ENCODE measurements at regions not wholly inside any gene's neighbourhood (a gene's known extent, or its start where the extent isn't known, plus 50 kb on each side); places are given as distances from the start of the nearest gene placed in this dataset.

DNA sequence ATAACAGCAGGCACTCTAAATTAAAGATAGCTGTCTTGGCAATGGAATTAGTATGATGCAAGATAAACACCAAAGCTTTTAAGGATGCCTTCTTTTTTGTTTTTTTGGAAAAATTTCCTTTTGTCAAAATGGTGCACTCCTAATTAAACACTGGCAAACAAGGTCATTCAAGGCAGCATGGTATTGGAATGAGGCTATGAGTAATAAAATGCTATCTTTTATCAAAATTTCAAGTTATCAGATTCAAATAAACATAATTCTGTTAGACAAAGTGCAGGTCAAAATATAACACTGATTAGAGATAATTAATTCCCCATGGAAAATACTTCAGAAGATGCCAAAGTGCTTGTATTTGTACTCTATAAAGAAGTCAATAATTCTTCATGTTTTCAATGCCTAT is 514.1 kb downstream of the TENT5A start:
- DNase-seq (ENCODE audit: low spot score) = no peak

DNA sequence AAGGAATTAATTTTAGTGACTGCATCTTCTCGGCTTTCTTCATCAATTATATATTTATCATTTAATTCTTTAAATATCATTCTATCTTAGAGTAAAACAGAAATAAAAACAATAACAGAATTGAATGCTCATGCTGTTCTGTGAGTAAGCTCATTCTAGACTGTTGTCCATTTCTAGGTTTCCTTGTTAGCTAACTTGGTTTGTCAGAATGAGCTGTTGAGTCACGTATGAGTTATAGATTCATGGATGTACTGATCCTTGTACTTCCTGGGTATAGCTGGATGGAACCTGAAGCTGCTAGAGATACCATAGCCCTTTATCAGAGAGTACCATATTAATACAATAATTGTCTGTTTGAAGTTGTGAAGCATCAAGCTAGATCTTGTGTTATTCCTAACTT is 515.3 kb downstream of the TENT5A start:
- no peak for DNase-seq (ENCODE audit: low spot score)

DNA sequence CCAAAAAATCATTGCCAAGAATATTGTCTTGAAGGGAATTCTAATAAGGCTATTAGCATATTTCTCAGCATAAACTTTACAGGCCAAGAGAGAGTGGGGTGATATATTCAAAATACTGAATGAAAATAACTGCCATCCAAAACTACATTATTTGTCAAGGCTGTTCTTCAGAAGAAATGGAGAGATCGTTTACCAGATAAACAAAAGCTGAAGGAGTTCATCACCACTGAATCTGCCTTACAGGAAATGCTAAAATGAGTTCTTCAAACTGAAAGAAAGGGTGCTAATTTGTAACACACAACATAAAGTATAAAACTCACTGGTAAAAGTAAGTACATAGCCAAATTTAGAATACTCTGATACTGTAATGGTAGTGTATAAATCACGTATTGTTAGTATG is 517.0 kb downstream of the TENT5A start:
- no peak for DNase-seq (ENCODE audit: low spot score)

DNA sequence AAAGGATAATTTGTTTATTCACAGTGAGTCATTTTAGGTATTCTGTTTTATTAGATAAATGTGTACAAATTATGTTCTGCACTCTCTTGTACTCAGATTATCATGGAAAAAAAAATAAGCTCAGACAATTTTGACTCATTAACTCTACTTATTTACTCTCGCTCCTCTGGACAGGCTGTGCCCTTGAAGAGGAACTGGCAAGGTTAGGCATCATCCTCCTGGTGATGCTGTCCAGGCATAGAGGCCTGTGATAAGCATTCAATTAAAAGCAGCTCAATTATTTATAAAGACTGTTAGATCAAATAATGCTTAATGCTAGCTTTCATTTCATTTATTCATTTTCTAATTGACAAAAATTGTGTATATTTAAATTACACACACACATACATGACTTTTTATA is 518.5 kb downstream of the TENT5A start:
- no peak for DNase-seq (ENCODE audit: low spot score)

DNA sequence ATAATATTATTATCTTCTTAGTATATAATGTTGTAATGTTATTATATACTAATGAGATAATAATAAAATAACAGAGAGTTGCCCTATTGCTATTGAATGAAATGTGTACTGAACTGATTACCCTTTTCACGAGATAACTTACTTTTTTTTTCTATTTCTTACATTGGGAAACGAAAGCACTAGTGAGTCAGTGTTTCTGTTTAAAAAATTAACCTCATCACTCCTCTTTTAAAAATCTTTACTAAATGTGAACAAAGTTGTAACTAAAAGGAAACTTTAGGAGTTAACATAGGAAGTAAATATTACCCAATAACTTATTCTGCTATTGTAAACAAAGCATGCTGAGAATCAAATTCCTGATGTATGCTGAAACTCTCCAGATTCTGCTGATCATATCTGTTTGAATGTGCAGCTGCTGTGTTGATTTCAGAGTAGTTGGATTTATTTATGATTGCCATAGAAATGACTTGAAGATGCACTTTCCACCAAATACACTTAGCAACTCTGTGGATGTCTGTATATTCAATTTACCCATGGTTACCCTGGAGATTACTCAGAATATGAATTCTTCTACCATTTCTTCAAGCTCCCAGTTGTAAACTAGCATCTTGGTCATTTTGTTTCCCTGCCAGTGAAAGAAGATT is 523.4 kb downstream of the TENT5A start:
- no peak for DNase-seq (ENCODE audit: low spot score)

DNA sequence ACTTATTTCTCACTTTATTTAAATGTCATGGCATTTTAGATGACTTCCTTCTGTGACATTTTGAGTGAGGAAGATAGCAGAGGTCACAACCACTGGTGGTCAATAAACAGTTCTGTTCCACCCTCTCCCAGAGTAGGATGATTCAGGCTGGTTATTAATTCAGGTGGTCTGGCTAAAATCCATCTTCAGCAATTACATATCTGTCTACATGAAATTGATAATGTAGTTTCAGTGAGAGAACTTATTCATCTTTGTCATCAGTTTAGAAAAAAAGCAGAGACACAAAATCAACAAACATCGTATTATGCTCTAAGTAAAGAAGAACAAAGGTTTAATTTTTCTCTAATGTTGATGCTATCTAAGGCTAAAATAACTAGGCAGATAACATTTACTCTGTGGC is 525.5 kb downstream of the TENT5A start:
- peak; percentile 29 for DNase-seq (ENCODE audit: low spot score)

DNA sequence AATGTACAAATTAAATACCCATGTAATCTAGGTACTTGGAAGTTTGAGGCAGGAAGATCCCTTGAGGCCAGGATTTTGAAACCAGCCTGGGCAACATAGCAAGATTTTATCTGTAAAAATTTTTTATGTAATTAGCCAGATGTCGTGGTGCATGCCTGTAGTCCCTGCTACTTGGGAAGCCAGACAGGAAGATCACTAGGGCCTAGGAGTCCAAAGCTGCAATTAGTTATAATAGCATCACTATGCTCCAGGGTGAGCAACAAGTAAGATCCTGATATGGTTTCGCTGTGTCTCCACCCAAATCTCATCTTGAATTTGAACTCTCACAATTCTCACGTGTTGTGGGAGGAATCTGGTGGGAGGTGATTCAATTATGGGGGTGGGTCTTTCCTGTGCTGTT is 535.8 kb downstream of the TENT5A start:
- no peak for DNase-seq (ENCODE audit: low spot score)

DNA sequence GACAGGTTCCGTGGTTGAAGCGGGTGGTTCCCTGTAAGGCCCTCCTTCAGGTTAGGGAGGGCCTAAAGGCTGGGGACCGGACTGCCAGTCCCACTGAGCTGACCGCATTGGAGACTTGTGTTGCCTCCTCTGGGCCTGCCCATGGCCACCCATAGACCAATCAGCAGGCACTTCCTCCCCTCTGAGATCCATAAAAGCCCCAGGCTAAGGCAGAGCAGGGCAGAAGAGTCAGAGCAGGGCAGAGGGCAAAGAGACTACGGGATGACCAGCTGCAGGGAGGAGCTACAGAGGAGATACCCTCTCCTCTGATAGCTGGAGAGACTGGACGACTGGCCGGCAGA is 537.4 kb downstream of the TENT5A start:
- DNase-seq (ENCODE audit: low spot score) = no peak

DNA sequence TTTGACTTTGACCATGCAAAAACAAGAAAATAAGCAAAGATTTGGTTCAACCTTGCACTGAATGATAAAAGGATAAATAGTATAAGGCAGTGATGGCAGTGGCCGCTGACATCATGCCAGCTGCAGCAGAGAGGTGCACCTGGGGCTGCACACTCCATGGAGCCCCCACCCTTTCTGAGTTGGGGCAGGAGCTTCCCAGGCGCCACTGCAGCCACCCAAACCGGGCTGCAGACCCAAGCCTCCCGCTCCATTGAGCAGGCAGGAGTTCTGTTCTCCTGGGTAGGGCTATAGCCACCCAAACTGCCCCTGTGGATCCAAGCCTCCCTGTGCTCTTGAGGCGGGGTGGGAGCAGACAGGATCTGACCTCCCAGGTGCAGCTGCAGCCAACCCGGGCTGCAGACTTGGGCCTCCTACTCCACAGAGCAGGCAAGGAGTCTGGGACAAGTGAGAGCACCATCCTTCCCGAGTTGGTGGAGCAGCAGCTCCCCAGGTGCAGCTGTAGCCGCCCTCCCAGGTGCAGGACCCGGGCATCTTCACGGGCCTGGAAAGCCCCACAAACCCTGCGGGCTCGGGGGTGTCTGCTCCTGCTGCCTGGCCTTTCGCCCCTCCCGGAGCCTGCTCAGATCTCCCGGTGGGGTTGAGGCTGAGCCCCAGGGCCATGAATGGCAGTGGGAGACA is 537.9 kb downstream of the TENT5A start:
- no peak for DNase-seq (ENCODE audit: low spot score)

DNA sequence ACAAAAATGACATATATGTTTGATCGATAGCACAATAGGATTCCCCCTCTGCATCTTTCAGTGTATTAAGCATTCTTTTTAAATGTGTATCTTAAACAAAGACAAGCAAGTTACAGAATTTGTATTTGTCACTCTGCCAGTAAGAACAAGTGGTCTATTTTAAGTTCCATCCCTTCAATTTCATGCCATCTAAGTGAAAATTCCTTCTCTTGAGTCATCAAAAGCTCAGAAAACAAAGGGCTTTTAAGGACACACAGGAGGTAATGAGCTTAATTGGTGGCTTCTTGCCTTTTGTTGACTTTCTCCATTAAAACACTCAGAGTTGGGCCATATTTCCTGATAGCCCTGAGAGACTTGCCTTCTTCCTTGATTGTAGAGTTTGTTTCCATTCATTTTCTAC is 547.8 kb downstream of the TENT5A start:
- DNase-seq (ENCODE audit: low spot score) = peak; percentile 53

DNA sequence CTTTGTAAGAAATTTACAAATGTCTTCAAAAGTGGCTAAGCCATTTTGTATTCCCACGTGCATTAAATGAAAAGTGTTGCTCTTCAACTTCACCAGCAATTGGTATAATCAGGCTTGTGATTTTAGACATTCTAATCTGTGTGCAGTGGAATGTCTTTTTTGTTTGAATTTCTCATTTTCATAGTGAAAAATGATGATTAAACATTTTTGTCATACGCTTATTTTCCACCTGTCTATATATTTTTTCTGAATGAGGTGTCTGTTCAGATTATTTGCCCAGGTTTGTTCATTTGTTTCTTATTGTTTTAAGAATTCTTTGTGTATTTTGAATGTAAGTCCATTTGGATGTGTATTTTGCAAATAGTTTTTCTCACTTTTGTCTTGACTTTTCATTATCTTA is 558.1 kb downstream of the TENT5A start:
- no peak for DNase-seq (ENCODE audit: low spot score)

DNA sequence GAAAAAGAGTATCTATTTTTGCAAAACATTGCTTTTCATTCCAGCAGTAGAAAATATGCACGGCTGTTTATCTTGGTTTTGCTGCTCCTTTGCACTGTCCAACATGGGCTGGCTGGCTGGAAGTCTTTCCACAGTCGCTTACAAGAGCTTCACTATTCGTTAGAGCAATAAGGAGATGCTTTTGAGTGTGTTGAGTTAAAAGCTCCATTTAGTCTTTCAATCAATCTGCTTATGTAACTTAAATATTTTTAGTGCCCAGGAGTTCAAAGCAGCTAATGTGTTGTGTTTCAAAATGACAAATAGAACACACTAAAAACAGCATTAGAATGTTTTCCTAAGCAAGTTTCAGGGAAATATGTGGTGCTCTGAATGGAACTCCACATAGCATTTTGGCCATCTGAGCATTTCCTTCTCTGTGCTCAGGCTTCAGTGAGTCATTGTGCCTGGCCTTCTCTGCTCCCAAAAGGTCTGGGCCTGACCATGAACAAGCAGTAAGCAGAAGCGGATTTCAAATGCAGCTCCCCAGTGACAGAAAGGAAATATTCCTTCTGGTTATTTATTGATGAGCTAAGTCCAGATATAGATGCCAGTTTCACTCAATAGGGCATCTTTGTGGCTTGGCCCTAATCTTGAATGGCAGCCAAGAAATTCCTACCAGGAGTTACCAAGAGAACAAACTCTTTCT is 580.3 kb downstream of the TENT5A start:
- peak; percentile 2 for DNase-seq (ENCODE audit: low spot score)

DNA sequence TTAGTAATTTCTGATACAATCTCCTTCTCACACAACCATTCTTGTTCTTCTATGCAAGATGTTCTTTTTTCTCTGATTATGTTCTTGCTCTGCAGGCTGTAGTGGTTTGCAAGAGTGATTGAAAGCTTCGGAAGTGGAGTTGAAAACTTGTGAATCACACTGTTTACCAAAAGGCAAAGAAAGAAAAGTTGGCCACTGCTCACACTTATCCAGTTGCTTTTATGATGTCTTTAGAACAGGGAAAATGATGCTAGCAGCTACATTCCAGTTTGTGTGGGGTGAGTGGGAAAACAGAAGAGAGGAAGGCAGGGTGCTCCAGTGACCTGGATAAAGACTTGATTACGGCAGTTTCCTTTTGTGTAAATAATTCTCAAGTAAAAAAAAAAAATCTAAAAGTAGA is 583.3 kb downstream of the TENT5A start:
- DNase-seq (ENCODE audit: low spot score) = no peak

DNA sequence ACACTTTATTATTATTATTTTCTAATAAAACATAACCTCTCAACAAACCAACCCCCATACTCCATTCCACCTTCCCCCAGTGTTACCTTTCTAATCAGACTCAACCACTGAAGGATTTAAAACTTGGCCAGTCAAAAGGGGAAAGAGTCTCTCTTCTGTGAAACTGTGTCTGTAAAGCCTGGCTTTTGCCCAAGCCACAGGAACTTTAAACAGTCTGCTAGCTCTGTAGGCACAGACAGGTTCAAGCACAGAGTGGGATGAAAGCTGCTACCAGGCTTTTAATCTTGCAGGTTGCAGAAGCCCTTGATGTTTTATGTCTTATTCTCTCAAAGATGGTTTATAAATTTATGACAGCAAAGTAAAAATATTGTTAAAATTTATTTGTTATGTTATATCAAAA is 585.7 kb downstream of the TENT5A start:
- DNase-seq (ENCODE audit: low spot score) = no peak

DNA sequence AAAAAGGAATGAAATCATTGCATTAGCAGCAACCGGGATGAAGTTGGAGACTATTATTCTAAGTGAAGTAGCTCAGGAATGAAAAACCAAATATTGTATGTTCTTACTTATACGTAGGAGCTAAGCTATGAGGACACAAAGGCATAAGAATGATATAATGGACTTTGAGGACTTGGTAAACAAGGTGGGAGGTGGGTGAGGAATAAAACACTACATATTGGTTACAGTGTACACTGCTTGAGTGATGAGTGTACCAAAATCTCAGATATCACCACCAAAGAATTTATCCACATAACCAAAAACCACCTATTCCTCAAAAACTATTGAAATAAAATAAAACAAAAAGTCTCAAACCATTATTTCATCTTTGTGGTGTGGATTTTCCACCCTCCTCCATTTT is 593.5 kb downstream of the TENT5A start:
- no peak for DNase-seq (ENCODE audit: low spot score)

DNA sequence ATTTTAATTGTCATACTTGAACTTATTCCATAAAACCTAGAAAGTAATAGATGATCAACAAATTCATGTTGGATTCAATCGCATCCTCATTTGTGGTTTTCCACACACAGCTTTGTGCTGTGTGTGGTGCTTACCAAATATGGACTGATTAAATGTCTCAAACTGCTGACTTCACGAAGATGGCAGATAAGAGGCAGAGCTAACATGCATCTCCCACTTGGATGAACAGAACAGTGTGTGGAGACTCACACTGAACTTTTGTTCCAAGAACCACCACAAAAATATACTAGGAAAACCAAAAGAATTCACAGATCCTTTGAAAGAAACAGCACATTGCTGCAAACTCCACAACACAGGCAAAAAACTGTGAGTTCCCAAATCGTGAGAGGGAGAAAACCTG is 603.7 kb downstream of the TENT5A start:
- no peak for DNase-seq (ENCODE audit: low spot score)

DNA sequence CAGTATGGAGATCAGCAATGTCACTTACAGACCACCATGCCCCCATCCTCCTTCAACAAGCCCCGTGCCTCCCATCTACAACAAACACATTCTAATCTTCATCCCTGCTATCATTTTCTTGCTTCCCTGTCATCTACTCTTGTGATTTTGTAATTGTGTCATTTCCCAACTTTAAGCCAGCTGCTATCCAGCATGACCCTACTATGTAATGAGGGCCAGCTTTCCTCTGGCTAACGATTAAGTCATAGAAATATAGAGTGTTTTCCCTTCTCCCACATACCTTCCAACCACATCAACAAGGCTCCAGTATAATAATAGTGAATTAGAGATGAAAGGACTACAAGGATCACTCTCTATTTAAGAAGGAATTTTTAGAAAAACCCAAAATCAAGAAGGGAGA is 607.0 kb downstream of the TENT5A start:
- no peak for DNase-seq (ENCODE audit: low spot score)

DNA sequence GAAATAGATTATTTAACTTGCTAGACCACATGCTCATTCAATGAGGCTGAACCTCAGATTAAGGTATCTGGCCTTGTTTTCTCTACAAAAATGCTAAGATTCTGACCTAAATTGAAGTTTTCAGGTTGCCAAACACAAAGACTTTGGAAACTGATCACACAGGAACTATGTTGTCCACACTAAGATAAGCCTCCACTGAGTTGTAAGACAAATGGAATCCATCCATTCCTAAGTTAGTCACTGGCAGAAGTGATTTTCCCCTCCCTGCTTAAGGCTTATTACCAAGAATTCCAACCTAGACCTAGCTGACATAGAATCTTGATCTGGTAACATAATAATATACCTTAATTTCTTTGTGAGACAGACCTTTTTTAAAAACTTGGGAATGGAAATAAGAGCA is 608.1 kb downstream of the TENT5A start:
- no peak for DNase-seq (ENCODE audit: low spot score)

DNA sequence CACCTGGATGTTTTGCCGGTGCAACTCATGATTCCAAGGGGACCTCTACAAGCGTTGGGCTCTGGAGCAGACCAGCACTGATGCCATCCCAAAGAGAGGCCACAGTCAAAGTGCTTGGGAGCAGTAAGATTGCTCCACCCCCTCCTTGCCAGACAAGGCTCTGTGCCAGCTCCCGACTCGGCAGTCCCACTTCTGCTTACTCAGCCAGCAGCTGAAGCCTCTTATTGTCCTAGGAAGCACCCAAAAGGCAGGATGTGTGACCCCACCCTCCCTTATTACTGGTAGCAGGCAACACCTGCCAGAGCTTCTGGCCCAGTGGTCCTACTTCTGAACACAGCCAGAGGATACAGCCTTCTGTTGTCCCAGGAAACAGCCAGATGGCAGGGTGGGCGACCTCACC is 614.2 kb downstream of the TENT5A start:
- DNase-seq (ENCODE audit: low spot score) = no peak

DNA sequence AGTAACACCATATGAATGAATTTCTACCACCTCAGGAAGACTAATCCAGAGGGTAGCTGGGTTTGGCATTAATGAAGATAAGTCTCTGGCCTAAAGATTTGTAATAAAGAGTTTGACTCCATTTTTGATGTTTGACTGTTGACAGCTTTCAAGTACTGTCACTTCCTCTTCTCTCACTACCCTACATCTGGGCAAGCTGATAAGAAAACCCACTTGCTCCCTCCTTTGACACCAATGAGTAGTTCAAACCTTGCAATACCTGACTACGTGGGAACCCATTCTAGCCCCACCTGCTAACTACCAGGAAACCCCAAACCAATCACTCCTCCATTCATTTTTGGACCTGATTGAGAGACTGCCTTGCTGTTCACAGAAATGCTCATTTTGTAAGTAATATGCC is 621.5 kb downstream of the TENT5A start:
- no peak for DNase-seq (ENCODE audit: low spot score)

DNA sequence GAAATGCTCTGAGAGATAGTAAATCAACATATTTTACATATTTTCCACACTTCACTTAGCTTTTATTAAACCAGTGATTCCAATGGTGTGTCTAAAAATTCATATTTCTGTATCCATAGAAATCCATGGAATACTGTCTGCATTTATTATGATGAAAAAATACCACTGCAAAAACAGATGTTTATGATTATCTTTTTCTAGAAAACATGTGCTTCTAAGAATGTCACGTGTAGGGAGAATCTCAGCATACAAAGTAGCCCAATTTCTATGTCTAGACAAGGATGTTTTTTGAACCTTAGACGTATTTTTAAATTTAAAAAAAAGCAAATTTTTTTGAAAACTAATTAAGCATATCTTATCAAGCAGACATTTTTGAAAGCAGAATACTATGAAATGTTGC is 622.4 kb downstream of the TENT5A start:
- no peak for DNase-seq (ENCODE audit: low spot score)

DNA sequence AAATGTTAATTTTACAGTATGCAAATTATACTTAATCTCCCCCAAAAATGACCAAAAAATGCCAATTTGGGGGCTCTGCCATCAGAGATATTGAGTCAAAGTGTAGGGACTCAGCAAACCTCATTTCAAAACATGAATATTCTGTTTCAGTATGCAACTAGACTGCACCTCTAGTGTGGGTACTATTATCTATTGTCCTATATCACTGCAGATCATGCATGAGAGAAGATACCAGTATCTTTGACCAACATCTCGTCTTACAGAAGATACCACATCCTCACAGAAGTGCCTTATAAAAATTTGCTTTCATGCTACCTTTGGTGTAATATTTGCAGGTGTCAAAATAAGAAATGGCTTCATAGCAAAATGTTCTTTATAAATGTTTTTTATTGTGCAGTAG is 623.8 kb downstream of the TENT5A start:
- no peak for DNase-seq (ENCODE audit: low spot score)

DNA sequence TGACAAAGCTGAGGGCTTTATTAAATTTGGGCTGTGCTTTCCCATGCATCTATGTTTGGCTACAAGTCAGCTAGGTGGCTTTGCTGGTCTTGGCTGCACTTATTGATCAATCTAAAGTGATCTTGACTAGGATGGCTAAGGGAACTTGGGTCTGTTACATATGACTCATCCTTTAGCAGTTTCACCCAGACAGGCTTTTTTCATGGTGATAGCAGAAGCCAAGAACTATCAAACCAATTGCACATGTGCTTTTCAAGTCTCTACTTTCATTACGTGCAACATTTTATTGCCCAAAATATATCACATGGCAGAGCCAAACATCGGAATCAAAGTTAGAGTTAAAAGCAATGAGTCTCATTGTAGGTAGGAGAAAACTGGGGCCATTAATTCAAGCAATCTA is 626.3 kb downstream of the TENT5A start:
- no peak for DNase-seq (ENCODE audit: low spot score)

DNA sequence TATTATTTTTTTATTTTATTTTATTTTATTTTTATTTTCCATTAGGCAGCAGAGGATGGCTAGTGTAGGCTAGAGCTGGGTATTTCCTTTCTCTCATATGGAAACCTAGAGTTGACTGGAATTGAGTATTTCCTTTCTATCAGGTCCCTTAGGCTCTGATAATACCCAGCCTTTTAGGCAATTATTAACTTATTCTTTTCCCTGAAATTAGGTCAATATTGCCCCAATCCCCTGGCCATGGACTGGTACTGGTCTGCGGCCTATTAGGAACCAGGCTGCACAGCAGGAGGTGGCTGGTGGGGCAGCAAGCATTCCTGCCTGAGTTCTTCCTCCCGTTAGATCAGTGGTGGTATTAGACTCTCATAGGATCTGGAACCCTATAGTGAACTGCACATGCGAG is 632.2 kb downstream of the TENT5A start:
- DNase-seq (ENCODE audit: low spot score) = no peak
